IMR-90 (cell line): ENCODE measurements at regions not wholly inside any gene's neighbourhood (a gene's known extent, or its start where the extent isn't known, plus 50 kb on each side); places are given as distances from the start of the nearest gene placed in this dataset.

Experiments
- ATAC-seq: fragments of 200-7000 bp; cut with Tn5 transposase; 2 replicates; pipeline ENCODE4 v1.9.1; 2020; ENCODE audit warnings: low read depth, mild to moderate bottlenecking, moderate library complexity
- BruUV-seq: library from RNA; stranded (reverse); fragments of 400-500 nt; replicated peaks from 2 replicates; lab custom pipeline; 2021; lab: Mats Ljungman, UMichigan
- CTCF ChIA-PET: fragments of 300-600 bp; formaldehyde crosslinking; extraction: SDS; loops from one replicate; lab custom pipeline; 2021; ENCODE audit warnings: antibody characterized with exemption; lab: Yijun Ruan, JAX
- POLR2A ChIA-PET: fragments of 300-600 bp; sonication (Branson Sonifier 250); formaldehyde crosslinking; loops from one replicate; lab custom pipeline; 2022; ENCODE audit warnings: antibody characterized with exemption; ENCODE audit not compliant: unreplicated experiment; lab: Charles Lee
- DNase-seq: peaks from one replicate; pipeline ENCODE4 v3.0.0; 2013
- H2AFZ ChIP-seq: replicated peaks from 2 replicates; pipeline ENCODE3; 2013; ENCODE audit warnings: low read length, mild to moderate bottlenecking; ENCODE audit not compliant: poor library complexity
- H2AK5ac ChIP-seq: 2 replicates; pipeline ENCODE4 v1.6.1; 2013; ENCODE audit warnings: low read depth, low read length, inconsistent platforms
- H2AK9ac ChIP-seq: replicated peaks from 2 replicates; pipeline ENCODE3; 2013; ENCODE audit warnings: mild to moderate bottlenecking, low read depth, low read length, moderate library complexity; ENCODE audit not compliant: poor library complexity
- H2BK120ac ChIP-seq: 2 replicates; pipeline ENCODE4 v1.6.1; 2013; ENCODE audit warnings: low read depth, low read length, inconsistent platforms
- H2BK15ac ChIP-seq: 3 replicates; pipeline ENCODE4 v1.6.1; 2013; ENCODE audit warnings: low read depth, low read length, inconsistent platforms
- H2BK20ac ChIP-seq: 2 replicates; pipeline ENCODE4 v1.6.1; 2013; ENCODE audit warnings: low read depth, mild to moderate bottlenecking, inconsistent platforms, low read length, moderate library complexity
- H2BK5ac ChIP-seq: 2 replicates; pipeline ENCODE4 v1.6.1; 2013; ENCODE audit warnings: mild to moderate bottlenecking, low read depth, low read length, inconsistent platforms; ENCODE audit not compliant: poor library complexity, severe bottlenecking
- H3K14ac ChIP-seq: replicated peaks from 2 replicates; pipeline ENCODE4 v1.6.1; 2013; ENCODE audit warnings: low read depth, low read length, inconsistent platforms
- H3K18ac ChIP-seq: 2 replicates; pipeline ENCODE4 v1.6.1; 2013; ENCODE audit warnings: low read depth, low read length, control low read depth
- H3K23ac ChIP-seq: 2 replicates; pipeline ENCODE4 v1.6.1; 2013; ENCODE audit warnings: low read depth, low read length, inconsistent platforms
- H3K27ac ChIP-seq: 2 replicates; pipeline ENCODE4 v1.5.1; 2013; ENCODE audit warnings: mild to moderate bottlenecking, control low read depth, low read length; ENCODE audit not compliant: insufficient read depth
- H3K27me3 ChIP-seq: 2 replicates; pipeline ENCODE4 v1.6.1; 2013; ENCODE audit warnings: low read length; ENCODE audit not compliant: control insufficient read depth, insufficient read depth
- H3K36me3 ChIP-seq: 2 replicates; pipeline ENCODE4 v1.6.1; 2013; ENCODE audit warnings: low read length, mixed read lengths; ENCODE audit not compliant: control insufficient read depth, insufficient read depth
- H3K4ac ChIP-seq: 2 replicates; pipeline ENCODE4 v1.6.1; 2013; ENCODE audit warnings: low read depth, low read length, inconsistent platforms
- H3K4me1 ChIP-seq: 2 replicates; pipeline ENCODE4 v1.6.1; 2013; ENCODE audit warnings: low read length, mixed read lengths; ENCODE audit not compliant: control insufficient read depth, insufficient read depth
- H3K4me2 ChIP-seq: 2 replicates; pipeline ENCODE4 v1.6.1; 2013; ENCODE audit warnings: low read depth, mild to moderate bottlenecking, control low read depth, low read length, moderate library complexity
- H3K4me3 ChIP-seq: 2 replicates; pipeline ENCODE4 v1.5.1; 2013; ENCODE audit warnings: low read depth, mild to moderate bottlenecking, control low read depth, low read length, moderate library complexity; ENCODE audit not compliant: insufficient read depth
- H3K56ac ChIP-seq: 2 replicates; pipeline ENCODE4 v1.6.1; 2013; ENCODE audit warnings: low read length, inconsistent platforms; ENCODE audit not compliant: insufficient read depth; ENCODE audit errors: extremely low read depth
- H3K79me1 ChIP-seq, 2 experiments: 2 replicates each; pipeline ENCODE4 v1.6.1; 2013; ENCODE audit warnings: low read length in 2 of 2, inconsistent platforms in 1 of 2, low read depth in 1 of 2
- H3K9ac ChIP-seq: 2 replicates; pipeline ENCODE4 v1.6.1; 2013; ENCODE audit warnings: low read depth, low read length, control low read depth
- H3K9me1 ChIP-seq: 2 replicates; pipeline ENCODE4 v1.6.1; 2013; ENCODE audit warnings: low read length, inconsistent platforms; ENCODE audit not compliant: insufficient read depth
- H3K9me3 ChIP-seq: 2 replicates; pipeline ENCODE4 v1.6.1; 2013; ENCODE audit warnings: low read length; ENCODE audit not compliant: control insufficient read depth, insufficient read depth
- H4K20me1 ChIP-seq: 2 replicates; pipeline ENCODE4 v1.6.1; 2013; ENCODE audit warnings: low read length, inconsistent platforms; ENCODE audit not compliant: insufficient read depth
- H4K5ac ChIP-seq: 2 replicates; pipeline ENCODE4 v1.6.1; 2013; ENCODE audit warnings: mild to moderate bottlenecking, low read depth, low read length, control low read depth
- H4K8ac ChIP-seq, 2 experiments: 2 replicates each; pipeline ENCODE4 v1.6.1; 2013; ENCODE audit warnings: low read depth in 2 of 2, low read length in 2 of 2, control low read depth in 1 of 2, inconsistent platforms in 1 of 2
- H4K91ac ChIP-seq: 2 replicates; pipeline ENCODE4 v1.6.1; 2013; ENCODE audit warnings: low read depth, low read length, inconsistent platforms; ENCODE audit not compliant: insufficient read depth
- CEBPB ChIP-seq: IDR thresholded peaks from 2 replicates; pipeline ENCODE4 v1.6.1; 2012; ENCODE audit warnings: low read depth, low read length, improper control_type of control experiment
- MAZ ChIP-seq: IDR thresholded peaks from 2 replicates; pipeline ENCODE4 v1.6.1; 2012; ENCODE audit warnings: low read depth, mild to moderate bottlenecking, low read length, improper control_type of control experiment, moderate library complexity, borderline replicate concordance
- MXI1 ChIP-seq: IDR thresholded peaks from 2 replicates; pipeline ENCODE4 v1.6.1; 2012; ENCODE audit warnings: low read depth, mild to moderate bottlenecking, low read length, moderate library complexity, borderline replicate concordance
- POLR2A ChIP-seq: IDR thresholded peaks from 2 replicates; pipeline ENCODE4 v1.6.1; 2012; ENCODE audit warnings: mild to moderate bottlenecking, low read depth, low read length
- WGBS, 2 experiments: methylation state at CpG; one replicate each; pipeline versions ENCODE4 v1.1.5 to v1.1.7; 2013; ENCODE audit warnings: missing lambda C conversion rate in 2 of 2; ENCODE audit not compliant: insufficient read length in 1 of 2; ENCODE audit errors: extremely low coverage in 2 of 2; 5-methylcytosine and 5-hydroxymethylcytosine counted together
- dilution Hi-C: fragments of 300-500 bp; cut with HindIII; formaldehyde crosslinking; loops from one replicate; pipeline ENCODE4 v1.14.3; 2018; ENCODE audit warnings: low sequenced_read_pairs; ENCODE audit not compliant: unreplicated experiment
- in situ Hi-C: fragments of 300-500 bp; cut with MboI; formaldehyde crosslinking; loops from 3 replicates; pipeline ENCODE4 v1.14.3; 2019; ENCODE audit warnings: low sequenced_read_pairs, inconsistent platforms, mixed read lengths
- intact Hi-C: fragments of 100-400 bp; cut with micrococcal nuclease; formaldehyde crosslinking; loops from 2 replicates; pipeline ENCODE4 v1.10.0; 2022

- BruUV-seq, result no TSS peak
- no peak overlapping the region for H3K4me2 ChIP-seq
- peak overlapping the region; percentile 100 for H2BK120ac ChIP-seq
- H3K9me1 ChIP-seq, result peaks cover 25% of the 10 kb centered on the region
- no peak overlapping the region for H3K4me3 ChIP-seq
- no peaks in the 10 kb centered on the region for H3K36me3 ChIP-seq
- peak overlapping the region; percentile 96 for H3K4ac ChIP-seq
- ChIA-PET POLR2A (interaction anchor here (0.6 kb wide), 1 partner anchor 60 kb away, joined by 3 read pairs; no protein-coding TSS in a partner anchor), CTCF (interaction anchor here (0.8 kb wide), 1 partner anchor 522 kb away, joined by 4 read pairs; no protein-coding TSS in a partner anchor)
- in situ Hi-C loops (no loop called here), intact Hi-C loops (loop anchor here (5.0 kb wide), 2 partner anchors 53 to 172 kb away; no protein-coding TSS in a partner anchor), dilution Hi-C loops (no loop called here)
- peak overlapping the region; percentile 99 for H4K5ac ChIP-seq
- H4K20me1 ChIP-seq, result no peaks in the 10 kb centered on the region
- peak overlapping the region; percentile 55 for H3K56ac ChIP-seq
- peak overlapping the region; percentile 96 for H4K91ac ChIP-seq
- H2AFZ ChIP-seq, result no peak overlapping the region
- no peak for DNase-seq
- peaks cover 38% of the 10 kb centered on the region for H3K4me1 ChIP-seq
- no peaks in the 10 kb centered on the region for H3K9me3 ChIP-seq
- WGBS, 2 experiments, result no CpG with 5 or more reads among the region's 5 CpGs
- no peak for ATAC-seq
- peak overlapping the region; percentile 93 to 98 for H4K8ac ChIP-seq
- no peak for TF ChIP-seq MAZ
- TF ChIP-seq CEBPB, result 0 out of 2 replicates have a peak, but pooled peaks have one; percentile 39
- no peak for TF ChIP-seq POLR2A
- TF ChIP-seq MXI1, result no peak
- peak overlapping the region; percentile 100 for H2BK5ac ChIP-seq
- H3K27ac ChIP-seq, result peak overlapping the region; percentile 88
- peak overlapping the region; percentile 94 for H2BK15ac ChIP-seq
- H3K9ac ChIP-seq, result no peak overlapping the region
- H3K14ac ChIP-seq, result peak overlapping the region; percentile 96
- H2AK5ac ChIP-seq, result peak overlapping the region; percentile 95
- H2BK20ac ChIP-seq, result peak overlapping the region; percentile 99
- H3K27me3 ChIP-seq, result no peaks in the 10 kb centered on the region
- H3K79me1 ChIP-seq, result peaks cover 15 to 25% of the 10 kb centered on the region in 2 experiments
- peak overlapping the region; percentile 85 for H2AK9ac ChIP-seq
- peak overlapping the region; percentile 99 for H3K18ac ChIP-seq
- peak overlapping the region; percentile 91 for H3K23ac ChIP-seq
Observed at GRCh38 chr2:217220228-217221013, 360.6 kb upstream of the TNP1 start.
